ENCODE measurements at regions not wholly inside any gene's neighbourhood (a gene's known extent, or its start where the extent isn't known, plus 50 kb on each side); places are given as distances from the start of the nearest gene placed in this dataset.
"Not testable (repeated sequence)": the region's sequence is repeated elsewhere in the genome, so short reads cannot be mapped to it uniquely, and the experiment has no call there.

DNA sequence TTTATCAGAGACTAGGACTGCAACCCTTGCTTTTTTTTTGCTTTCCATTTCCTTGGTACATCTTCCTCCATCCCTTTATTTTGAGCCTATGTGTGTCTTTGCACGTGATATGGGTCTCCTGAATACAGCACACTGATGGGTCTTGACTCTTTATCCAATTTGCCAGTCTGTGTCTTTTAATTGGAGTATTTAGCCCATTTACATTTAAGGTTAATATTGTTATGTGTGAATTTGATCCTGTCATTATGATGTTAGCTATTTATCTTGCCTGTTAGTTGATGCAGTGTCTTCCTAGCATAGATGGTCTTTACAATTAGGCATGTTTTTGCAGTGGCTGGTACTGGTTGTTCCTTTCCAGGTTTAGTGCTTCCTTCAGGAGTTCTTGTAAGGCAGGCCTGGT lies 185.4 kb downstream of the VSIG4 start:
- TF ChIP-seq CTCF (conservative IDR thresholded peaks at IDR 0.05; ENCODE audit: low read depth, low read length); EZH2 (IDR thresholded peaks at IDR 0.05; ENCODE audit: borderline replicate concordance, low read depth, low read length, poor library complexity, severe bottlenecking): not testable (repeated sequence)
